B cell (primary cell): ENCODE measurements at regions not wholly inside any gene's neighbourhood (a gene's known extent, or its start where the extent isn't known, plus 50 kb on each side); places are given as distances from the start of the nearest gene placed in this dataset.

ENCODE experiments used
- ATAC-seq: fragments of 200-7000 bp; cut with Tn5 transposase; one replicate; pipeline ENCODE4 v1.10.0; 2021; ENCODE audit warnings: low read depth, mild to moderate bottlenecking, moderate number of reproducible peaks, moderate library complexity
- CTCF ChIA-PET: fragments of 350-600 bp; sonication (Branson Sonifier 250); formaldehyde crosslinking; loops from one replicate; lab custom pipeline; 2021; ENCODE audit warnings: antibody characterized with exemption, inconsistent platforms; lab: Charles Lee
- POLR2A ChIA-PET: fragments of 350-600 bp; sonication (Branson Sonifier 250); formaldehyde crosslinking; loops from one replicate; lab custom pipeline; 2021; ENCODE audit warnings: antibody characterized with exemption; lab: Charles Lee
- DNase-seq: peaks from one replicate; pipeline ENCODE4 v3.0.0; 2013
- H2AFZ ChIP-seq: 2 replicates; pipeline ENCODE4 v1.6.1; 2012; ENCODE audit warnings: mild to moderate bottlenecking, low read depth, low read length; ENCODE audit not compliant: insufficient read depth, poor library complexity, severe bottlenecking
- H3K27ac ChIP-seq, 2 donors: 1 replicate in 1 of 2; 2 replicates in 1 of 2; pipeline ENCODE4 v1.5.1; 2012 to 2013; ENCODE audit warnings: low read length in 2 of 2, mild to moderate bottlenecking in 2 of 2, moderate library complexity in 1 of 2
- H3K27me3 ChIP-seq, 4 experiments: fragments of 200-600 bp in 1 of 4; sonication (generic) in 1 of 4; replicated peaks in 1 of 4; 1 replicate in 2 of 4; 2 replicates in 2 of 4; pipeline versions ENCODE4 v1.6.1 to v1.7.0; 2013 to 2016; ENCODE audit warnings: low read length in 3 of 4, mild to moderate bottlenecking in 2 of 4, mixed read lengths in 1 of 4, moderate library complexity in 1 of 4; ENCODE audit not compliant: insufficient read depth in 4 of 4, control insufficient read depth in 3 of 4; ENCODE audit errors: control extremely low read depth in 1 of 4
- H3K36me3 ChIP-seq, 2 experiments: replicated peaks in 1 of 2; 1 replicate in 1 of 2; 2 replicates in 1 of 2; pipeline versions ENCODE4 v1.6.1 to v1.7.1; 2013; ENCODE audit warnings: low read length in 1 of 2; ENCODE audit not compliant: insufficient read depth in 2 of 2, control insufficient read depth in 1 of 2; ENCODE audit errors: control extremely low read depth in 1 of 2, extremely low read depth in 1 of 2
- H3K4me1 ChIP-seq, 2 donors: fragments of 200-600 bp in 1 of 2; sonication (generic) in 1 of 2; 1 replicate in 1 of 2; 2 replicates in 1 of 2; pipeline versions ENCODE4 v1.5.1 to v1.6.1; 2013 to 2017; ENCODE audit warnings: low read length in 2 of 2; ENCODE audit not compliant: control insufficient read depth in 2 of 2, insufficient read depth in 2 of 2
- H3K4me2 ChIP-seq: replicated peaks from 2 replicates; pipeline ENCODE3; 2012; ENCODE audit warnings: mild to moderate bottlenecking, low read depth, low read length; ENCODE audit not compliant: poor library complexity, severe bottlenecking
- H3K4me3 ChIP-seq, 5 experiments: fragments of 200-600 bp in 1 of 5; sonication (generic) in 1 of 5; 1 replicate in 3 of 5; 2 replicates in 2 of 5; pipeline versions ENCODE4 v1.5.1 to v1.7.0; 2011 to 2016; ENCODE audit warnings: low read length in 4 of 5, mild to moderate bottlenecking in 4 of 5, low read depth in 2 of 5, control low read depth in 1 of 5, moderate library complexity in 1 of 5; ENCODE audit not compliant: insufficient read depth in 1 of 5; ENCODE audit errors: control extremely low read depth in 1 of 5, extremely low read depth in 1 of 5
- H3K79me2 ChIP-seq: fragments of 200-600 bp; sonication (generic); one replicate; pipeline ENCODE4 v1.6.0; 2016; ENCODE audit warnings: low read length; ENCODE audit not compliant: control insufficient read depth, insufficient read depth
- H3K9ac ChIP-seq: fragments of 200-600 bp; sonication (generic); 2 replicates; pipeline ENCODE4 v1.6.1; 2017; ENCODE audit warnings: mild to moderate bottlenecking, low read length, moderate library complexity
- H3K9me3 ChIP-seq, 3 donors: one replicate each; pipeline versions ENCODE4 v1.6.1 to v1.7.1; 2013; ENCODE audit warnings: low read length in 2 of 3; ENCODE audit not compliant: control insufficient read depth in 2 of 3, insufficient read depth in 1 of 3; ENCODE audit errors: control extremely low read depth in 1 of 3
- H4K20me1 ChIP-seq: 2 replicates; pipeline ENCODE4 v1.6.0; 2012; ENCODE audit warnings: mild to moderate bottlenecking, low read length; ENCODE audit not compliant: insufficient read depth, control insufficient read depth, poor library complexity, severe bottlenecking
- H3K27ac Mint-ChIP-seq: one replicate; pipeline ENCODE4 v1.8.0; 2021; ENCODE audit warnings: mixed read lengths
- H3K27me3 Mint-ChIP-seq: one replicate; pipeline ENCODE4 v1.8.0; 2021; ENCODE audit warnings: mixed read lengths
- H3K4me1 Mint-ChIP-seq: one replicate; pipeline ENCODE4 v1.8.0; 2021; ENCODE audit warnings: mixed read lengths
- H3K4me3 Mint-ChIP-seq: one replicate; pipeline ENCODE4 v1.8.0; 2021; ENCODE audit warnings: mixed read lengths
- H3K9me3 Mint-ChIP-seq: one replicate; pipeline ENCODE4 v1.8.0; 2022; ENCODE audit warnings: mixed read lengths; ENCODE audit not compliant: insufficient read depth
- CTCF ChIP-seq: fragments of 200-600 bp; IDR thresholded peaks from one replicate; pipeline ENCODE4 v1.8.0; 2022; ENCODE audit warnings: antibody characterized with exemption, mild to moderate bottlenecking
- EZH2 ChIP-seq: IDR thresholded peaks from 2 replicates; pipeline ENCODE4 v1.6.1; 2012; ENCODE audit warnings: borderline replicate concordance, low read depth, mild to moderate bottlenecking, moderate library complexity, low read length; ENCODE audit not compliant: insufficient read depth, poor library complexity, severe bottlenecking
- WGBS: methylation state at CpG from one replicate; pipeline ENCODE4 v1.1.5; 2013; ENCODE audit warnings: missing lambda C conversion rate; ENCODE audit not compliant: insufficient coverage; 5-methylcytosine and 5-hydroxymethylcytosine counted together
- intact Hi-C: fragments of 100-400 bp; cut with micrococcal nuclease; formaldehyde crosslinking; loops from one replicate; pipeline ENCODE4 v1.10.0; 2022

- Histone ChIP-seq H3K36me3 (no peaks in the 10 kb centered on the region), H3K4me2 (no peak overlapping the region), H3K4me1 (no peaks in the 10 kb centered on the region), H3K27ac (no peak overlapping the region), H3K9ac (no peak overlapping the region), H4K20me1 (no peaks in the 10 kb centered on the region), H2AFZ (no peak overlapping the region), H3K27me3 (peaks cover 0 to 3% (median 0%) of the 10 kb centered on the region in 4 experiments), H3K79me2 (no peaks in the 10 kb centered on the region), H3K9me3 (peaks cover 0 to 3% (median 0%) of the 10 kb centered on the region in 3 donors), H3K4me3 (no peak overlapping the region)
- intact Hi-C loops, result no loop called here
- CTCF ChIA-PET, result no interaction called here
- Mint-ChIP-seq H3K9me3 (no peaks in the 10 kb centered on the region), H3K4me3 (no peak overlapping the region), H3K27ac (no peak overlapping the region), H3K4me1 (no peaks in the 10 kb centered on the region), H3K27me3 (peaks cover 14% of the 10 kb centered on the region)
- DNase-seq (no peak), ATAC-seq (no peak)
- WGBS, result no CpG with 5 or more reads among the region's 2 CpGs
- TF ChIP-seq CTCF (no peak), EZH2 (no peak)
- POLR2A ChIA-PET, result no interaction called here
These were observed 163.2 kb upstream of the LMCD1 start for GRCh38 chr3:8338424-8338823.

GRCh38 chr3:8341821-8342247 lies 159.8 kb upstream of the LMCD1 start:
- Histone ChIP-seq H2AFZ (no peak overlapping the region), H3K9me3 (peaks cover 0 to 11% (median 5%) of the 10 kb centered on the region in 3 donors), H3K9ac (no peak overlapping the region), H3K27me3 (peaks cover 0 to 3% (median 0%) of the 10 kb centered on the region in 4 experiments), H3K4me2 (no peak overlapping the region), H3K79me2 (no peaks in the 10 kb centered on the region), H4K20me1 (no peaks in the 10 kb centered on the region), H3K27ac (no peak overlapping the region), H3K36me3 (no peaks in the 10 kb centered on the region), H3K4me1 (no peaks in the 10 kb centered on the region), H3K4me3 (no peak overlapping the region)
- ChIA-PET CTCF (no interaction called here), POLR2A (no interaction called here)
- no CpG with 5 or more reads among the region's 7 CpGs for WGBS
- Mint-ChIP-seq H3K27ac (no peak overlapping the region), H3K27me3 (peaks cover 14% of the 10 kb centered on the region), H3K4me3 (no peak overlapping the region), H3K4me1 (no peaks in the 10 kb centered on the region), H3K9me3 (peaks cover 9% of the 10 kb centered on the region)
- no peak for ATAC-seq
- intact Hi-C loops, result no loop called here
- no peak for DNase-seq
- TF ChIP-seq EZH2 (no peak), CTCF (no peak)
